NCI-H1417 (cell line): ENCODE measurements at regions not wholly inside any gene's neighbourhood (a gene's known extent, or its start where the extent isn't known, plus 50 kb on each side); places are given as distances from the start of the nearest gene placed in this dataset.
A peak's percentile ranks its signal among the peaks of the same experiment; 100 is the strongest.

Source experiments
- DNase-seq, 3 experiments: peaks; one replicate each; lab custom pipeline; 2025; lab: John Stamatoyannopoulos, UW

GRCh38 chr14:56918849-56919574, 108.7 kb upstream of the OTX2 start:
- no peak for DNase-seq

GRCh38 chr14:56905282-56905681, 95.0 kb upstream of the OTX2 start:
- no peak for DNase-seq

GRCh38 chr14:56903304-56903969, 93.2 kb upstream of the OTX2 start:
- DNase-seq: no peak

- no peak for DNase-seq
Measured at GRCh38 chr14:56902385-56902784, 92.1 kb upstream of the OTX2 start.

- DNase-seq: no peak
Measured at GRCh38 chr14:56900726-56901125, 90.4 kb upstream of the OTX2 start.

GRCh38 chr14:56899829-56900228, 89.5 kb upstream of the OTX2 start:
- DNase-seq: no peak

- no peak for DNase-seq
Measured at GRCh38 chr14:56896922-56897321, 86.6 kb upstream of the OTX2 start.

GRCh38 chr14:56896231-56896630, 86.0 kb upstream of the OTX2 start:
- DNase-seq: no peak

- DNase-seq: no peak
Measured at GRCh38 chr14:56895154-56895553, 84.9 kb upstream of the OTX2 start.

- DNase-seq: no peak
Measured at GRCh38 chr14:56894591-56894991, 84.3 kb upstream of the OTX2 start.

- peak in 2 of 3 experiments; percentile 47 to 56 for DNase-seq
Measured at GRCh38 chr14:56892959-56893358, 82.7 kb upstream of the OTX2 start.

GRCh38 chr14:56891226-56891625, 80.9 kb upstream of the OTX2 start:
- DNase-seq: peak in 1 of 3 experiments; percentile 27

- no peak for DNase-seq
Measured at GRCh38 chr14:56889705-56890104, 79.4 kb upstream of the OTX2 start.

- DNase-seq: no peak
Measured at GRCh38 chr14:56888274-56888673, 78.0 kb upstream of the OTX2 start.

- DNase-seq: no peak
Measured at GRCh38 chr14:56887216-56887615, 76.9 kb upstream of the OTX2 start.

- no peak for DNase-seq
Measured at GRCh38 chr14:56886471-56887062, 76.3 kb upstream of the OTX2 start.

GRCh38 chr14:56885825-56886224, 75.5 kb upstream of the OTX2 start:
- no peak for DNase-seq

- DNase-seq: no peak
Measured at GRCh38 chr14:56884617-56885016, 74.3 kb upstream of the OTX2 start.

- no peak for DNase-seq
Measured at GRCh38 chr14:56881181-56881580, 70.9 kb upstream of the OTX2 start.

GRCh38 chr14:56878766-56879165, 68.5 kb upstream of the OTX2 start:
- no peak for DNase-seq

GRCh38 chr14:56875104-56875675, 64.9 kb upstream of the OTX2 start:
- no peak for DNase-seq

- DNase-seq: peak in 2 of 3 experiments; percentile 31 to 58
Measured at GRCh38 chr14:56874375-56874774, 64.1 kb upstream of the OTX2 start.

- no peak for DNase-seq
Measured at GRCh38 chr14:56870336-56870735, 60.1 kb upstream of the OTX2 start.
